GM23248 (cell line): ENCODE measurements at regions not wholly inside any gene's neighbourhood (a gene's known extent, or its start where the extent isn't known, plus 50 kb on each side); places are given as distances from the start of the nearest gene placed in this dataset.

Experiments
- DNase-seq: peaks from one replicate; pipeline ENCODE4 v3.0.0-alpha.2; 2015
- H2AFZ ChIP-seq: fragments of 200-600 bp; sonication (generic); 2 replicates; pipeline ENCODE4 v1.6.1; 2016; ENCODE audit warnings: antibody characterized with exemption
- H3F3A ChIP-seq: fragments of 200-600 bp; sonication (generic); 2 replicates; pipeline ENCODE4 v1.6.1; 2016; ENCODE audit warnings: mild to moderate bottlenecking, antibody characterized with exemption, mixed run types; ENCODE audit not compliant: insufficient read depth
- H3K27ac ChIP-seq: fragments of 200-600 bp; sonication (generic); 2 replicates; pipeline ENCODE4 v1.5.1; 2016; ENCODE audit warnings: mild to moderate bottlenecking
- H3K27me3 ChIP-seq: fragments of 200-600 bp; sonication (generic); replicated peaks from 2 replicates; pipeline ENCODE4 v1.6.1; 2016; ENCODE audit warnings: mild to moderate bottlenecking; ENCODE audit not compliant: insufficient read depth
- H3K36me3 ChIP-seq: fragments of 200-600 bp; sonication (generic); 2 replicates; pipeline ENCODE4 v1.6.1; 2016; ENCODE audit warnings: low read depth, mild to moderate bottlenecking
- H3K4me1 ChIP-seq: fragments of 200-600 bp; sonication (generic); 2 replicates; pipeline ENCODE4 v1.6.1; 2016; ENCODE audit warnings: mild to moderate bottlenecking; ENCODE audit not compliant: insufficient read depth
- H3K4me2 ChIP-seq: fragments of 200-600 bp; sonication (generic); one replicate; pipeline ENCODE4 v1.6.1; 2016; ENCODE audit warnings: mild to moderate bottlenecking; ENCODE audit not compliant: unreplicated experiment
- H3K4me3 ChIP-seq: fragments of 200-600 bp; sonication (generic); 2 replicates; pipeline ENCODE4 v1.5.1; 2016; ENCODE audit warnings: mild to moderate bottlenecking
- H3K79me2 ChIP-seq: fragments of 200-600 bp; sonication (generic); 2 replicates; pipeline ENCODE4 v1.6.1; 2016; ENCODE audit warnings: mild to moderate bottlenecking; ENCODE audit not compliant: insufficient read depth
- H3K9ac ChIP-seq: fragments of 200-600 bp; sonication (generic); 2 replicates; pipeline ENCODE4 v1.6.1; 2016; ENCODE audit warnings: mild to moderate bottlenecking
- H3K9me2 ChIP-seq: fragments of 200-600 bp; sonication (generic); 2 replicates; pipeline ENCODE4 v1.6.1; 2016; ENCODE audit warnings: mixed run types, mild to moderate bottlenecking, moderate library complexity; ENCODE audit not compliant: insufficient read depth
- H3K9me3 ChIP-seq: fragments of 200-600 bp; sonication (generic); one replicate; pipeline ENCODE4 v1.6.1; 2017; ENCODE audit warnings: low read depth
- H4K20me1 ChIP-seq: fragments of 200-600 bp; sonication (generic); 2 replicates; pipeline ENCODE4 v1.6.0; 2016; ENCODE audit not compliant: insufficient read depth
- EZH2 ChIP-seq: fragments of 200-600 bp; sonication (generic); IDR thresholded peaks from 2 replicates; pipeline ENCODE4 v1.6.1; 2018; ENCODE audit warnings: antibody characterized with exemption, mild to moderate bottlenecking; ENCODE audit not compliant: insufficient read depth, poor library complexity, severe bottlenecking
- EZH2phosphoT487 ChIP-seq: fragments of 200-600 bp; sonication (generic); IDR thresholded peaks from 2 replicates; pipeline ENCODE4 v1.6.1; 2018; ENCODE audit warnings: antibody characterized with exemption, moderate library complexity, mild to moderate bottlenecking, low read depth; ENCODE audit not compliant: insufficient read depth
- WGBS, 2 experiments: methylation state at CpG; one replicate each; pipeline ENCODE4 v1.1.6; 2015 to 2017; ENCODE audit warnings: low lambda C conversion rate in 2 of 2, low coverage in 1 of 2; ENCODE audit errors: missing lambda C conversion rate in 2 of 2; 5-methylcytosine and 5-hydroxymethylcytosine counted together
- in situ Hi-C: fragments of 300-500 bp; cut with MboI; formaldehyde crosslinking; loops from 2 replicates; pipeline ENCODE4 v1.15.0; 2020

DNA sequence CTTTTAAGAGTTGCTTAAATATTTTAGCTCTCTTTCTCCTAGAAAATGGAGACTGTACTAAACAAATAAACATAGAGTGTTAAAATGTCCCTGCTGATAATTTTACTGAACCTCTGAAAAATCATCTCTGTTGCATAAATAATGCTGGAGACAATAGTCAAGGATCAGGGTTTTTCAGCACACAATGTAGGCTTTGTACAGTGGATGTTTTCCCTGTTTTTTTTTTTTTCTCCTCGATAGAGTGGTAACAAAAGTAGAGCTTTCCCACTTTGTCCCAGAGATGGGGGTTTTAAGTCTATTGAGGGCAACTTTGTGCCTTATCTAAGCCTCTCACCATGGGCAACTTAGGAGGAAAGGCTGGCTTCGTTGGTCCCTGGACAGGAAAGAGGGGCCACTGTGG is 222.6 kb upstream of the HDDC2 start:
- H3K9me3 ChIP-seq: no peaks in the 10 kb centered on the region
- TF ChIP-seq EZH2 (no peak), EZH2phosphoT487 (no peak)
- WGBS, 2 experiments: 2 to 6% methylated on average over 2 of the region's 2 CpGs
- no peak overlapping the region for H3K4me3 ChIP-seq
- no peaks in the 10 kb centered on the region for H3K27me3 ChIP-seq
- H3K9ac ChIP-seq: no peak overlapping the region
- in situ Hi-C loops: no loop called here
- no peak overlapping the region for H3K4me2 ChIP-seq
- H3K9me2 ChIP-seq: no peaks in the 10 kb centered on the region
- H3K4me1 ChIP-seq: no peaks in the 10 kb centered on the region
- H3K79me2 ChIP-seq: no peaks in the 10 kb centered on the region
- no peaks in the 10 kb centered on the region for H3K36me3 ChIP-seq
- DNase-seq: no peak
- H4K20me1 ChIP-seq: no peaks in the 10 kb centered on the region
- no peak overlapping the region for H2AFZ ChIP-seq
- H3K27ac ChIP-seq: no peak overlapping the region
- H3F3A ChIP-seq: no peaks in the 10 kb centered on the region

DNA sequence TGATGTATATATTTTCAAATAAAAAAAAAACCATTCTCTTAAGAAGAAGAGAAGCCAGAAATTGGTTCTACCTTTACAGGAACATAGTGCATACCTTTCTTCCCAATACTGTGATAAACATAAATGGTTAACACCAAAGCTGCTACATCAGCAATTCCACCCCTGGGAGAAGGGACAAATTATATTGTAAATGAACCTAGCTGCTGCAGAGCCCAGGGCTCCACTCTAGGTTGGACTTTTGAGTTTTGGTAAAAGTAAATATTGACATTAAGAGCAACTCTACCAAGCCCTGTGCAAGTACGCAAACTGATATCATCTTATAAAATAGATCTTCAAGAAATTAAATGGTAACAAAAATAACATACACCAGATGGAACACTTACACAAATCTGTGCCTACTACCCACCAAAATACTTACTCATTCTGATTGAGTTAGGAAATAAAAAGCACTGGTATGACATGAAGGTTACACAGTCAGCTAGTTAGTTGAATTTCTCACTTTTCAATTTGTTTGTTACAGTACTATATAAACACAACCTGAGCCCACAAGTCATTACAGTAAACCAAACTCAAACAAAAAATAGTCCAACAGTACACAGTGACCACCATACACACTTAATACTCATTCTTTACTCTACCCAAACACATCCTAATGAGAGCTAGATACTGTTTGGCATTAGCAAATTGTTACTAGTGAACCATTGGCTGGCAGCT is 223.3 kb upstream of the HEY2 start:
- Histone ChIP-seq H3K4me1 (no peaks in the 10 kb centered on the region), H3K4me3 (no peak overlapping the region), H3K9me3 (no peaks in the 10 kb centered on the region), H3K9me2 (no peaks in the 10 kb centered on the region), H3K27me3 (no peaks in the 10 kb centered on the region), H4K20me1 (no peaks in the 10 kb centered on the region), H3K27ac (no peak overlapping the region), H3K36me3 (no peaks in the 10 kb centered on the region), H3K9ac (no peak overlapping the region), H3K79me2 (no peaks in the 10 kb centered on the region), H3F3A (no peaks in the 10 kb centered on the region), H3K4me2 (no peak overlapping the region), H2AFZ (no peak overlapping the region)
- WGBS, 2 experiments: 2 to 7% methylated on average over 1 of the region's 1 CpG
- DNase-seq: no peak
- TF ChIP-seq EZH2phosphoT487: no peak
- no peak for TF ChIP-seq EZH2
- in situ Hi-C loops: no loop called here

DNA sequence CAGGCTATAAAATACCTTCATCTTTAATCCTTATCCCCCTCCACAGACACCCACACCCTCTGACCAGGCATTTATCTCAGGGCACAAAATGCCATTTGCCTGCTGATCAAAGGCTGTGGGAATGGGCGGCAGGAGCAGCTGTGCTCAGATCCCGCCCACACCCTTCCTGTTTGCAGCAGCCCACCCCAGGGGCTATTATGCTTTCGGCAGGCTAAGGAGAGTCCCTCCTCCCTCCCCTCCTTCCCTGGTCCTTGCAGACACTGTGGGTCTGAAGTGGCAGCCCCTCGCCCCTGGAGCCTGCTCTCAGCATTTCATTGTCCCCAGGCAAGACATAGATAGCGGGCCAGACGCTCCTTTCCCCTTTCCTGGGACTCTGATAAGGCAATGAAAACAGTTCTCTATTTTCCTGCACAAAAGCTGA is 220.8 kb upstream of the HEY2 start:
- in situ Hi-C loops: no loop called here
- WGBS, 2 experiments: 6 to 10% methylated on average over 6 of the region's 6 CpGs
- no peaks in the 10 kb centered on the region for H3K9me2 ChIP-seq
- no peaks in the 10 kb centered on the region; the same call in 1 of the 2 replicates for H3K27me3 ChIP-seq
- H3K4me3 ChIP-seq: no peak overlapping the region
- no peaks in the 10 kb centered on the region for H3K79me2 ChIP-seq
- H3K9me3 ChIP-seq: no peaks in the 10 kb centered on the region
- no peak overlapping the region for H3K27ac ChIP-seq
- no peak for DNase-seq
- no peaks in the 10 kb centered on the region for H4K20me1 ChIP-seq
- H3K4me1 ChIP-seq: no peaks in the 10 kb centered on the region
- no peak overlapping the region for H3K4me2 ChIP-seq
- no peaks in the 10 kb centered on the region for H3F3A ChIP-seq
- TF ChIP-seq EZH2phosphoT487: no peak
- TF ChIP-seq EZH2: no peak
- H3K9ac ChIP-seq: no peak overlapping the region
- H3K36me3 ChIP-seq: no peaks in the 10 kb centered on the region
- H2AFZ ChIP-seq: no peak overlapping the region

DNA sequence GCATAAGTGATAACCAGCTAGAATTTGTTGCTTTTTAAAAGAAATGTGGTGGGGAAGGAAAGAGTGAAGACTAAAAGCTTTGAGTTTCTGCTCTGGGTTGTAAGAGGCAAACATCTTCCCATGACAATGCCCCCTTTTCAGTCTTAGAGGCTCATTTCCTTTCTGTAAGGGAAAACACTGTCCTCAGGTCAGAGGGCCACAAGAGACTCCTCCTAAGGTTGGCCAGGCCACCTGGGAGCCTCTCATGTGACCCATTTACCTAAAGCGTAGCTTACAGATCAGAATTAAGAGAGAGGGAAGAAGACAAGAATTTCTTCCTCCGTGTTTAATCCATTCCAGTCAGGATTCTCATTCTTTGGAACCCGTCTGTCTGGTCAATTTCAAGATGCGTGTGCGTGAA is 220.4 kb upstream of the HEY2 start:
- H3K9me2 ChIP-seq: no peaks in the 10 kb centered on the region
- H3K27me3 ChIP-seq: peaks cover 4% of the 10 kb centered on the region; the same call in 1 of the 2 replicates
- 45 to 47% methylated on average over 5 of the region's 5 CpGs for WGBS, 2 experiments
- in situ Hi-C loops: no loop called here
- H2AFZ ChIP-seq: no peak overlapping the region
- no peaks in the 10 kb centered on the region for H3K79me2 ChIP-seq
- H3K27ac ChIP-seq: no peak overlapping the region
- H4K20me1 ChIP-seq: no peaks in the 10 kb centered on the region
- DNase-seq: no peak
- H3K36me3 ChIP-seq: no peaks in the 10 kb centered on the region
- H3K4me3 ChIP-seq: no peak overlapping the region
- no peak overlapping the region for H3K9ac ChIP-seq
- no peak overlapping the region for H3K4me2 ChIP-seq
- H3F3A ChIP-seq: no peaks in the 10 kb centered on the region
- TF ChIP-seq EZH2: no peak
- no peak for TF ChIP-seq EZH2phosphoT487
- no peaks in the 10 kb centered on the region for H3K4me1 ChIP-seq
- H3K9me3 ChIP-seq: no peaks in the 10 kb centered on the region
